Heart left ventricle (tissue), 16 donors: ENCODE measurements at regions not wholly inside any gene's neighbourhood (a gene's known extent, or its start where the extent isn't known, plus 50 kb on each side); places are given as distances from the start of the nearest gene placed in this dataset.

Source experiments
- ATAC-seq, 4 donors: fragments of 200-7000 bp; cut with Tn5 transposase; one replicate each; pipeline ENCODE4 v1.9.1; 2020 to 2022; ENCODE audit warnings: moderate library complexity in 4 of 4, mild to moderate bottlenecking in 3 of 4, moderate number of reproducible peaks in 1 of 4
- DNase-seq, 5 donors: peaks; one replicate each; pipeline ENCODE4 v3.0.0-alpha.2; 2020
- H3K27ac ChIP-seq, 12 donors: fragments of 200-600 bp; sonication (generic) in 4 of 12; one replicate each; pipeline versions ENCODE4 v1.5.0 to v1.8.0; 2016 to 2022; ENCODE audit warnings: mild to moderate bottlenecking in 2 of 12
- H3K27me3 ChIP-seq, 9 donors: fragments of 200-600 bp; sonication (generic) in 2 of 9; one replicate each; pipeline versions ENCODE4 v1.5.1 to v1.8.0; 2016 to 2022; ENCODE audit warnings: mild to moderate bottlenecking in 3 of 9
- H3K36me3 ChIP-seq, 9 donors: fragments of 200-600 bp; sonication (generic) in 2 of 9; one replicate each; pipeline versions ENCODE4 v1.5.0 to v1.8.0; 2018 to 2022; ENCODE audit warnings: mild to moderate bottlenecking in 2 of 9
- H3K4me1 ChIP-seq, 12 donors: fragments of 200-600 bp; sonication (generic) in 4 of 12; one replicate each; pipeline versions ENCODE4 v1.5.0 to v1.8.0; 2016 to 2022; ENCODE audit warnings: mild to moderate bottlenecking in 3 of 12
- H3K4me3 ChIP-seq, 12 donors: fragments of 200-600 bp; sonication (generic) in 4 of 12; one replicate each; pipeline versions ENCODE4 v1.5.0 to v1.8.0; 2017 to 2022; ENCODE audit warnings: mild to moderate bottlenecking in 9 of 12, moderate library complexity in 4 of 12
- H3K9me3 ChIP-seq, 12 donors: fragments of 200-600 bp; sonication (generic) in 4 of 12; one replicate each; pipeline versions ENCODE4 v1.5.0 to v1.8.0; 2016 to 2022; ENCODE audit warnings: mild to moderate bottlenecking in 1 of 12
- CTCF ChIP-seq, 12 donors: fragments of 200-600 bp; sonication (generic) in 4 of 12; IDR thresholded peaks; one replicate each; pipeline versions ENCODE4 v1.5.0 to v1.8.0; 2018 to 2022; ENCODE audit warnings: antibody characterized with exemption in 12 of 12, mild to moderate bottlenecking in 5 of 12
- POLR2A ChIP-seq, 2 donors: fragments of 450-650 bp; IDR thresholded peaks; one replicate each; pipeline ENCODE4 v1.6.1; 2017; ENCODE audit warnings: antibody characterized with exemption in 2 of 2, mild to moderate bottlenecking in 2 of 2, moderate library complexity in 2 of 2
- WGBS, 4 donors: extraction: QIAGEN DNeasy Blood & Tissue Kit in 2 of 4; methylation state at CpG; one replicate each; pipeline versions ENCODE4 v1.1.5 to v1.1.7; 2013 to 2018; 5-methylcytosine and 5-hydroxymethylcytosine counted together
- intact Hi-C, 10 donors: fragments of 100-400 bp; cut with DNase I; formaldehyde crosslinking; loops; one replicate each; pipeline versions ENCODE4 v1.11.1 to v1.14.2; 2022
- donor health status: ischemic (EF 13 %, LVEDD 7.1; RV severe dilation, severe dysfunction).
- donor health status: healthy with polysubstance abuse.
- donor health status: DM: no; HTN: yes; CAD: no.
- donor health status: DM: no; HTN: no; CAD: no.
- donor health status: ischemic (EF 25% LVEDD 6.9; RV normal size, moderate dysfunction).
- donor health status: ischemic (EF 25% LVEDD 5.7; RV mildly dilated, moderate dysfunction).
- donor health status: healthy.
- donor health status: DM: yes; HTN: yes; CAD: no.
- donor health status: ischemic (EF 35%, LVEDD 5.7; RV mildly dilated, moderate dysfunction).
- donor health status: nonischemic (EF 11% LVEDD 7.7; RV severe dilation, severe dysfunction).
- donor health status: DM: yes; HTN: yes; CAD: no.
- donor health status: PGD.
- donor health status: ischemic (EF 29% LVEDD 5.4; RV normal size, mild dysfunction).
- donor health status: nonischemic (EF 23%, LVEDD 6.1; RV moderate dilation, normal function).

GRCh38 chr20:17878912-17879602, 89.5 kb downstream of the SNX5 start:
- no peak for TF ChIP-seq POLR2A (IDR thresholded peaks at IDR 0.05)
- TF ChIP-seq CTCF (IDR thresholded peaks at IDR 0.05): peak in 1 of 12 donors; percentile 8
- intact Hi-C loops: no loop called here
- DNase-seq (no peak), ATAC-seq (no peak)
- 64 to 70% (median 68%) methylated on average over 6 of the region's 6 CpGs for WGBS, 4 donors
- no peaks in the 10 kb centered on the region for H3K27me3 ChIP-seq
- H3K27ac ChIP-seq: no peak overlapping the region
- H3K4me3 ChIP-seq: no peak overlapping the region
- H3K9me3 ChIP-seq: no peaks in the 10 kb centered on the region
- H3K36me3 ChIP-seq: no peaks in the 10 kb centered on the region
- H3K4me1 ChIP-seq: peaks cover 2 to 31% (median 20%) of the 10 kb centered on the region in 12 donors

- H3K4me3 ChIP-seq: no peak overlapping the region
- DNase-seq (no peak), ATAC-seq (no peak)
- WGBS, 4 donors: 69 to 81% (median 78%) methylated on average over 18 of the region's 18 CpGs
- H3K36me3 ChIP-seq: no peaks in the 10 kb centered on the region
- no peak overlapping the region for H3K27ac ChIP-seq
- H3K9me3 ChIP-seq: no peaks in the 10 kb centered on the region
- no peak for TF ChIP-seq CTCF (IDR thresholded peaks at IDR 0.05)
- TF ChIP-seq POLR2A (IDR thresholded peaks at IDR 0.05): no peak
- H3K27me3 ChIP-seq: no peaks in the 10 kb centered on the region
- intact Hi-C loops: no loop called here
- H3K4me1 ChIP-seq: peaks cover 2 to 39% (median 26%) of the 10 kb centered on the region in 12 donors
These were observed 90.3 kb downstream of the SNX5 start for GRCh38 chr20:17878069-17878911.

- WGBS, 4 donors: 47 to 66% (median 59%) methylated on average over 7 to 10 of the region's 10 CpGs
- ATAC-seq (no peak), DNase-seq (no peak)
- H3K9me3 ChIP-seq: no peaks in the 10 kb centered on the region
- TF ChIP-seq POLR2A (IDR thresholded peaks at IDR 0.05): no peak
- TF ChIP-seq CTCF (IDR thresholded peaks at IDR 0.05): no peak
- intact Hi-C loops: no loop called here
- H3K27me3 ChIP-seq: no peaks in the 10 kb centered on the region
- H3K4me1 ChIP-seq: peaks cover 2 to 52% (median 26%) of the 10 kb centered on the region in 12 donors
- no peaks in the 10 kb centered on the region for H3K36me3 ChIP-seq
- H3K4me3 ChIP-seq: no peak overlapping the region
- peak overlapping the region in 1 of 12 donors; percentile 70 for H3K27ac ChIP-seq
These were observed 92.6 kb downstream of the SNX5 start for GRCh38 chr20:17875981-17876385.
